ENCODE measurements at regions not wholly inside any gene's neighbourhood (a gene's known extent, or its start where the extent isn't known, plus 50 kb on each side); places are given as distances from the start of the nearest gene placed in this dataset.
A peak's percentile ranks its signal among the peaks of the same experiment; 100 is the strongest.

DNA sequence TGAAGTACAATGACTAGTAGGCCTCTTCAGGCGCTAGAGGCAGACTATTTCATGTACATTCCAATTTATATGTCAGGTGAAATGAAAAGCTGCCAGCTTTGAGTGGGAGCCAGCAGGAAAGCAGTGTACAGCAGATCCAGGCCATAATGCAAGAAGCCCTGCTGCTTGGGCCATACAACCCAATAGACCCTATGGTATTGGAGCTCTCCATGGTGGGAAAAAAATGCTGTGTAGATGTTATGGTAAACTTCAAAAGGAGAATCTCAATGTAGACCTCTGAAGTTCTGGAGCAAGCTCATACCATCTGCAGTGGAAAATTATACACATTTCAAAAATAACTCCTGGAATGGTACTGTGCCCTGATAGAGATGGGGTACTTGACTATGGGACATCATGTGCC, 71.5 kb upstream of the CD82 start:
- no peak for DNase-seq (ENCODE audit: low spot score)

DNA sequence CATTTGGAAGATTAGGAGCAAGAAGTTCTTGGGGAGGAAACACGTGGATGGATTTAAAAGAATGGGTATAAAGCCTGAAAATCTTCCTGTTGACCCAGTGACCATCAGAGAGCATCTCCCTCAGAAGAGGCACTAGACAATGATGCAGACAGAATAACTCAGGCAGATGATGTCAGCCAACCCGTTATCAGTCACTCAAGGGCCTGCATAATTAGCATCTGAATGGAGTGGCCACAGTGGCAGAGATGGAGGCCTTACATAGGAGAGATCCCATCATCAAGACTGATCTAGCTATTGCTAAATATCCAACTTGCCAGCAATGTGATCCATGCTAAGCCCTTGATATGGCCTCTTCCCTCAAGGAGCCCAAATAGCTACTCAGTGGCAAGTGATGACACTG, 70.7 kb upstream of the CD82 start:
- DNase-seq (ENCODE audit: low spot score) = no peak

DNA sequence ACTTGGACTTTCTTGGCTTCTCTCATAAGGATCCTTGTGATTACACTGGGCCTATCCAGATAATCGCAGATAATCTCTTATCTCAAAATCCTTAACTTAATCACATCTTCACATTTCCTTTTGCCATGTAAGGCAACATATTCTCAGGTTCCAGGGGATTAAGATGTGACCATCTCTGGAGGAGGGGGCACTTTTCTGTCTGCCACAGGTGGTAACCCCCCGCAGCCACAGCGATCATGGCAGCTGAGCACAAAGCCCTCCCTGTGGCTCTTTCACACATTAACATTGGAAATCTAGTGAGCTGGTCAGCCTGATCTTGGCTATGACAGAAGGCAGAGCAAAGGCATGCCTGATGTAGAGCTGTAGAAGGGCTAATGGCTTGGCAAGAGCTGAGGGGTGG, 69.1 kb upstream of the CD82 start:
- no peak for DNase-seq (ENCODE audit: low spot score)

DNA sequence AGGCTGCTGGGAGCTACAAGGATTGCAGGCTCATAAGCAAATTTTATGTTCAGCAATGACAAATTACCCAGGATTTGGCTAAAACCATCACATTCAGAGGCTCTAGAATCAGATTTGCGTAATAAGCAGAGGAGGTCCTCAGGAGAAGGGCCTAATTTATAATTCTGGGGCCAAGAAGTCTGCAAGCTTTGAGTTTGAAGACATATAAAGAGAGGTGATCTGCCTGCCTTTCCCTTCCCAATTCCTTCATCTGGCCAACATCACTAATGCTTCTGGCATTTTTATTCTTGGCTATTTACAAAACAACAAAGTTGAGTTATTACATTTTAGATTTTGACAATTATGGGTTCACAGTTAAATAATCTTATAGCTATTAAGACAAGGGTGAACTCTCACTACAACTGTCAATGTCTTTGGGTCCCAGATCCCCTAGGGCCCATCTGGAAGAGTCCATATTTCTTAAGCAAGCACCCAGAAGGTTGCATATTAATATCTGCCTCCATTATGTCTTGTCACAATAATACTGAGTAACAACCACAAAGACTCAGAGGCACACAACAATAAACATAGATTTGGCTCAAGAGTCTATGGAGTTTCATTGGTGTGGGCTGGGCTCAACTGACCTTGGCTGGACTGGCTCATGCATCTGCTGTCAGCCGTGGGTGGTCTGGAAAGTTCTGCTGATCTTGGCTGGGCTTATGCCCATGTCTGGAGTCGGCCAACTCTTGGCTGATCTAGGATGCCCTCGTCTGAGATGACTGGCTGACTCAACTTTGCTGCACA, 67.2 kb upstream of the CD82 start:
- no peak for DNase-seq (ENCODE audit: low spot score)

DNA sequence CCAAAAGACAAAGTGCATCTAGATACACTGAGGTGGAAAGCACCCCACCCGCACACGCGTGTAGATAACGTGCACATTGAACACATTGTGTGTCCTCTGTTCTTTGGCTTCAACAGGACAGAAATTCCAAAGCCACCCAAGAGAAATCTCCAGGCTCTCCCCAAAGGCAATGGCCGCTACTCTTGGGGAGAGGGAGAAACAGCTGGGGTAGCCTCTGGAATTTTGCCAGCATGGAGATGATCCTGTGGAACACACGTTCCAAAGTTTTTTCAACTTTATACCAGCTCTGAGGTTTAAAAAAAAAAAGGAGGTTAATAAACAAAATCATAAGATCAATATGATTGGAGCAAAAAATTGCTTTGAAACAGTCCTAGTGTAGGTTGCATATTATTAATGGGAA, 63.0 kb upstream of the CD82 start:
- DNase-seq (ENCODE audit: low spot score) = no peak

DNA sequence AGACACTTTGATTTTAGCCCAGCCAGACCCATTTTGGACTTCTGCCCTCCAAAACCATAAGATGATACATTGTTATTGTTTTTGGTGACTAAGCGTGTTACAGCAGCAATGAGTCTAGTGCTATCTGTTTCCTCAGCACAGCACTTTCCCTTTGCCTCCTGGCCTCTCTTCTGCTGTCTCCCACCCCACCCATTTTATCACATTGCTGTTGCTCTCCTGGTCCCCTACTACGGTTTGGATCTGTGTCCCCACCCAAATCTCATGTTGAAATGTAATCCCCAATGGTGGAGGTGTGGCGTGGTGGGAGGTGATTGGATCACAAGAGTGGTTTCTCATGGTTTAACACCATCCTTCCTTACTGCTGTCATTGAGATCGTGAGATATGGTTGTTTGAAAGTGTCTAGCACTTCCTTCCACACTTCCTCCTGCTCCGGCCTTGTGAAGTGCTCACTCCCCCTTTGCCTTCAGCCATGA, 59.8 kb upstream of the CD82 start:
- DNase-seq (ENCODE audit: low spot score) = peak; percentile 31

DNA sequence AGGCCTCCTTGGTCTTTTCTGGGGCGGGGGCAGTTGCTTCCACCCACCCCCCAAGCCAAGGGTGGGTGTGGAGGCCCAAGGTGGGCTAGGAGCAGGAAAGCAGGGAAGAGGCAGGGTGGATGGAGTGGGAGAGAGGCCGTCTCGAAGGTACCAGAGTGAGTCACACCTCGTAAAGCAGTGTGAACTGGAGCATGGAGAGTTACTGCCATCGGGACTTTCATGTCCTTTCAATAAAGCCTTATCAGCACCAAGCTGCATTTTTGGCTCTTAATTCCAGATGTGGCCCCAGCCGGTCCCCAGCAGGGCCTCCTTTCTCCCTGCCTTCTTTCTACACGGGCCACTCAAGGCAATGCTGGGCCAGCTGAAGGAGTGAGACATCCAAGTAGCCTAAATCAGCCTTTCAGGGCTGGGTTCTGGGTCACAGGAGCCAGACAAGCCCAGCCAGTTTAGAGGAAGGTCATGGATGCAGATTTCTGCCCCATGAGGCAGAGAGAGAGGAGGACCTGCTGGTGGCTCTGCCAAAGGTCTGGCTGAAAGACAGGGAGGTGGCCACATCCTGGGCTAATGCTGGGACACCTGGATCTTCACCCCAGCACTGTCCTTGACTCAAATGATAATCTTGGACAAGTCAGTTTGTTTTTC, 59.0 kb upstream of the CD82 start:
- peak; percentile 63 for DNase-seq (ENCODE audit: low spot score)

DNA sequence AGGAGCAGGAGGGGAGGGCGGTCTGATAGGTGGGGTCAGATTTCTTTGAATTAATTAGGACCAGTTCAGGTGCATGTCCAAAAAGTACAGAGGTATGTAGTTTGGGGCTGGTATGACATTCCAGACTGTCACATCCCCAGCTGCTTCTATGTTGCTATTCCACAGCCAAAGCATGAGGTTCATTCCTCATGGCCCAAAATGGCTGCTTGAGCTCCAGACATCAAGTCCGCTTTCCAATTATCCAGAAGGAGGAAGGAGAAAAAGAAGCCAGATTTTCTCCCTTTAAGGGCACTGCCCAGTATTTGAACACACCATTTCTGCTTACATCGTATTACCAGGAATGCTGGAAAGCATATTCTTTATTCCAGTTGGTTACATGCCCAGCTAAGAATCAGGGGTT, 58.0 kb upstream of the CD82 start:
- no peak for DNase-seq (ENCODE audit: low spot score)

DNA sequence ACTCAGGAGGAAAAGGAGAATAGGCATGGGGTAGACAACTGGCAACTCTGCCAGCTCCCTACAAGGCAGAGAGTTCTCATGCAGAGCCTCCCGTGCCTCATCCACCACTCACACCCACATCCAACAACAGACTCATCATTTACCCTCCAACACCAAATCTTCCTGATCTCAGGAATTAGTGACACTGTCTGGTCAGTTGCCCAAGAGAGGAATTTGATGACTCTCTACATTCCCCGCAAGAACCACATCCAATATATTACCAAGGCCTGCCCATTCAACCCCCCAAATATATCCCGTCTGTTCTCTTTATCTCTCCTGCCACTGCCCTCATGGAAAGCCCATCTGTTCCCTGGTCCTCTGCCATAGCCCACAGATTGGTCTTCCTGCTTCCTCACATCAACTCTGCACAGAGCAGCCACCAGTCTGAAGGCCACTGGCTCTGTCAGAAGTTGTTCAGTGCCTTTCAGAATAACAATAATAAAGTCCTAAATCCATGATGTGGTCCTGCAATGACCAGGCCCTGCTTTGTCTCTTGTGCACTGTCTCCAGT, 57.5 kb upstream of the CD82 start:
- no peak for DNase-seq (ENCODE audit: low spot score)

DNA sequence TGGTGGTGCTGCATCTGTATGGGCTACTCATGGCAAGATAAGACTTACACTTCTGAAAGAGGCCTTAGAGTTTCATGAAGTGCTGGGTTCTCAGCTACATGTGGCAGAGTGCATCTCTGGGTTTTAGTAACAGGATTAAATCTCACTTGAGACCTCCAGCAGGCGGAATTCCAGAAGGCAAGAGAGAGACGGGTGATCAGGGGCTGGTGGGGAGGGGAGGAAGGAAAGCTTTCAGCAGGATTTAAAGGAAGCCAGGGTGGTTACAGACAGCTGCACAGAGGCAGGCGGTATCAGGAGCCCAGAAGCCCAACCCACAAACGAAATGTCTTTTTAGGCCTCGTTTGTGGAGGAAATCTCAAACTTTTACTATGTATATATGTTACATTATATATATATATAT, 56.2 kb upstream of the CD82 start:
- DNase-seq (ENCODE audit: low spot score) = no peak

DNA sequence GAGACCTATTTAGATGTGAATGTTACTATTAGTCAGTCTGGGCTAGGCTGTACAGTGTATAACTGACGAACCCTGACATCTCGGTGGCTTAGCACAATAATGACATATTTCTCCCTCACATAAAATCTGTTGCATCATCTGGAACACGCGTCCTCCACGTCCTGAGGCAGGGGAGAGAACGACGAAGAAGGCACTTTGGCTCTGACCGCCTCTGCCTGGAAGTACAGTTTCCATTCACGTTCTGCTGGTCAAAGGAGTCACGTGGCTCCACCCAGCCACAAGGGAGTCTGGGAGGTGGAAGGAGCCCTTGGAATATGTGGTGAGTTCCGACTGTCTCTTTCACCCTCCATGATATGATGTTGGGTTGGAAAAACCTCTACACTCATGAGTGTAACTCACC, 55.1 kb upstream of the CD82 start:
- no peak for DNase-seq (ENCODE audit: low spot score)

DNA sequence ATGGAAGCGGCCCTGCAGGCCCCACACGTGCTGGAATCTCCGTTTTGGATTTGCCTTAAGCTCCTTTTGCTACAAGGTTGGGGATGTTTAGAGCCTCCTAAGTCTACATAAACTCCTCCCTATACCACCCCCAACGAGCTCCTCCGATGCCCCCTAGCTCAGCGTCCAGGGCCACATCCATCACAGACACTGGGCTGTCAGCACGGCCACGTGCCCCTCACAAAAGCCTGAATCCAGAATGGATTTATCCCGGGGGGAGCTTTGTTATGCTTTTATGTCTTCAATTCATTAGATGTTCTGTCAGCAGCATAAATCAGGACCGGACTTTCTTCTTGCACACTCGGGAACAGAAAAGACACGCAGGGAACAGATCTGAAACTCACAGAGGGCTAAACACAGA, 52.6 kb upstream of the CD82 start:
- DNase-seq (ENCODE audit: low spot score) = no peak

DNA sequence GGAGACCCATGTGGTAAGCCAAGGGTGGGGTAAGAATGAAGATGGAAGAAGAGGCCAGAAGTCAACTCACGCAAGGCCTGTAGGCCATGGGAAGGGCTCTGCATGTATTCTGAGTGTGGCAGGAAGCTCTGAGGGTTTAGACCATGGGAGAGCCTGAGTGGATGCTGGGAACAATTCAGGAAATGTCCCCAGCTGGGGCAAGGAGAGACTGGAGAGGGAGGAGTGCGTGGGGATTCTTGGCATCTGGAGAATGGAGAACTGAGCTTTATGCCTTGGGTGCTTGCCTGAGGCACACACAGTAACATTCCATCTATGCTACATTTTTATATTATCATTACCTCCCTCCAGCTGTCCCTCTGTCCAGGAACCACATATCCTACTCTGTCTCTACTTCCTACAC, 50.4 kb upstream of the CD82 start:
- no peak for DNase-seq (ENCODE audit: low spot score)

Data from H4 (cell line).